Adrenal gland (tissue), 5 donors: ENCODE measurements at regions not wholly inside any gene's neighbourhood (a gene's known extent, or its start where the extent isn't known, plus 50 kb on each side); places are given as distances from the start of the nearest gene placed in this dataset.

ENCODE experiments used
- CTCF ChIP-seq, 6 experiments: fragments of 450-650 bp in 4 of 6; fragments of 200-600 bp in 2 of 6; sonication (generic) in 1 of 6; IDR thresholded peaks; 1 replicate in 5 of 6; 2 replicates in 1 of 6; pipeline versions ENCODE4 v1.5.1 to v1.8.0; 2016 to 2021; ENCODE audit warnings: antibody characterized with exemption in 6 of 6, mild to moderate bottlenecking in 2 of 6, moderate library complexity in 1 of 6
- POLR2A ChIP-seq, 2 donors: fragments of 450-650 bp; IDR thresholded peaks; one replicate each; pipeline ENCODE4 v1.6.1; 2017; ENCODE audit warnings: antibody characterized with exemption in 2 of 2, mild to moderate bottlenecking in 2 of 2, moderate library complexity in 1 of 2
- donor health status: DM: no; HTN: no; CAD: no.

- TF ChIP-seq CTCF (IDR thresholded peaks at IDR 0.05): no peak
- TF ChIP-seq POLR2A (IDR thresholded peaks at IDR 0.05): no peak
These were observed 576.1 kb downstream of the TMA16 start for GRCh38 chr4:164070625-164071024.
